DOHH2 (cell line): ENCODE measurements at regions not wholly inside any gene's neighbourhood (a gene's known extent, or its start where the extent isn't known, plus 50 kb on each side); places are given as distances from the start of the nearest gene placed in this dataset.

Source experiments
- H3F3A ChIP-seq: fragments of 200-600 bp; sonication (generic), shearing (Covaris generic); 2 replicates; pipeline ENCODE4 v1.6.0; 2016; ENCODE audit warnings: antibody characterized with exemption, mild to moderate bottlenecking; ENCODE audit not compliant: control insufficient read depth, insufficient read depth
- H3K27ac ChIP-seq: fragments of 200-600 bp; sonication (generic); 2 replicates; pipeline ENCODE4 v1.5.1; 2014; ENCODE audit warnings: low read depth, mild to moderate bottlenecking, low read length, moderate library complexity
- H3K27me3 ChIP-seq: fragments of 200-600 bp; sonication (generic); 2 replicates; pipeline ENCODE4 v1.6.1; 2014; ENCODE audit warnings: mild to moderate bottlenecking, low read length, mixed read lengths; ENCODE audit not compliant: control insufficient read depth
- H3K36me3 ChIP-seq: fragments of 200-600 bp; sonication (generic); 2 replicates; pipeline ENCODE4 v1.6.1; 2014; ENCODE audit warnings: mild to moderate bottlenecking, low read length, moderate library complexity, mixed read lengths; ENCODE audit not compliant: control insufficient read depth
- H3K4me1 ChIP-seq: fragments of 200-600 bp; sonication (generic); 2 replicates; pipeline ENCODE4 v1.6.1; 2014; ENCODE audit warnings: mild to moderate bottlenecking, low read length, mixed read lengths; ENCODE audit not compliant: control insufficient read depth
- H3K4me2 ChIP-seq: fragments of 200-600 bp; sonication (generic); 2 replicates; pipeline ENCODE4 v1.6.0; 2014; ENCODE audit warnings: mild to moderate bottlenecking, low read length, moderate library complexity
- H3K4me3 ChIP-seq: fragments of 200-600 bp; sonication (generic); 2 replicates; pipeline ENCODE4 v1.5.1; 2014; ENCODE audit warnings: mild to moderate bottlenecking, low read length, mixed read lengths
- H3K79me2 ChIP-seq: fragments of 200-600 bp; sonication (generic); 2 replicates; pipeline ENCODE4 v1.6.1; 2014; ENCODE audit warnings: mild to moderate bottlenecking, low read length, mixed read lengths; ENCODE audit not compliant: control insufficient read depth
- H3K9me2 ChIP-seq: fragments of 200-600 bp; sonication (generic); replicated peaks from 2 replicates; pipeline ENCODE4 v1.6.1; 2014; ENCODE audit warnings: mild to moderate bottlenecking, low read length, mixed read lengths; ENCODE audit not compliant: control insufficient read depth
- H3K9me3 ChIP-seq: fragments of 200-600 bp; sonication (generic); 2 replicates; pipeline ENCODE4 v1.6.1; 2014; ENCODE audit warnings: antibody characterized with exemption, low read length, mixed read lengths; ENCODE audit not compliant: control insufficient read depth, insufficient read depth
- H4K20me1 ChIP-seq: fragments of 200-600 bp; sonication (generic); 2 replicates; pipeline ENCODE4 v1.6.0; 2014; ENCODE audit warnings: low read depth, mild to moderate bottlenecking, antibody characterized with exemption, low read length, moderate library complexity; ENCODE audit not compliant: control insufficient read depth, insufficient read depth
- EZH2phosphoT487 ChIP-seq: fragments of 200-600 bp; sonication (generic); IDR thresholded peaks from 2 replicates; pipeline ENCODE4 v1.6.1; 2017; ENCODE audit warnings: borderline replicate concordance, mild to moderate bottlenecking, antibody characterized with exemption, low read length, moderate library complexity, mixed read lengths
- TF ChIP-seq, protein P1 (sequence below): fragments of 200-600 bp; sonication (generic); IDR thresholded peaks from one replicate; pipeline ENCODE4 v1.5.1; 2014; ENCODE audit warnings: antibody characterized with exemption, mild to moderate bottlenecking, low read depth, low read length; ENCODE audit not compliant: poor library complexity, severe bottlenecking

- no peak for TF ChIP-seq EZH2phosphoT487
- TF ChIP-seq, protein P1, sequence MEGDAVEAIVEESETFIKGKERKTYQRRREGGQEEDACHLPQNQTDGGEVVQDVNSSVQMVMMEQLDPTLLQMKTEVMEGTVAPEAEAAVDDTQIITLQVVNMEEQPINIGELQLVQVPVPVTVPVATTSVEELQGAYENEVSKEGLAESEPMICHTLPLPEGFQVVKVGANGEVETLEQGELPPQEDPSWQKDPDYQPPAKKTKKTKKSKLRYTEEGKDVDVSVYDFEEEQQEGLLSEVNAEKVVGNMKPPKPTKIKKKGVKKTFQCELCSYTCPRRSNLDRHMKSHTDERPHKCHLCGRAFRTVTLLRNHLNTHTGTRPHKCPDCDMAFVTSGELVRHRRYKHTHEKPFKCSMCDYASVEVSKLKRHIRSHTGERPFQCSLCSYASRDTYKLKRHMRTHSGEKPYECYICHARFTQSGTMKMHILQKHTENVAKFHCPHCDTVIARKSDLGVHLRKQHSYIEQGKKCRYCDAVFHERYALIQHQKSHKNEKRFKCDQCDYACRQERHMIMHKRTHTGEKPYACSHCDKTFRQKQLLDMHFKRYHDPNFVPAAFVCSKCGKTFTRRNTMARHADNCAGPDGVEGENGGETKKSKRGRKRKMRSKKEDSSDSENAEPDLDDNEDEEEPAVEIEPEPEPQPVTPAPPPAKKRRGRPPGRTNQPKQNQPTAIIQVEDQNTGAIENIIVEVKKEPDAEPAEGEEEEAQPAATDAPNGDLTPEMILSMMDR = no peak
- Histone ChIP-seq H3K36me3 (no peaks in the 10 kb centered on the region), H3K9me3 (no peaks in the 10 kb centered on the region), H3K27ac (no peak overlapping the region), H3K79me2 (no peaks in the 10 kb centered on the region), H3K27me3 (peaks cover 6% of the 10 kb centered on the region), H3F3A (no peaks in the 10 kb centered on the region), H3K9me2 (no peaks in the 10 kb centered on the region), H4K20me1 (no peaks in the 10 kb centered on the region), H3K4me1 (peaks cover 5% of the 10 kb centered on the region; the same call in 1 of the 2 replicates), H3K4me3 (no peak overlapping the region), H3K4me2 (no peak overlapping the region)
Observed at GRCh38 chr21:33136847-33137502, 67.0 kb downstream of the OLIG1 start.

DNA sequence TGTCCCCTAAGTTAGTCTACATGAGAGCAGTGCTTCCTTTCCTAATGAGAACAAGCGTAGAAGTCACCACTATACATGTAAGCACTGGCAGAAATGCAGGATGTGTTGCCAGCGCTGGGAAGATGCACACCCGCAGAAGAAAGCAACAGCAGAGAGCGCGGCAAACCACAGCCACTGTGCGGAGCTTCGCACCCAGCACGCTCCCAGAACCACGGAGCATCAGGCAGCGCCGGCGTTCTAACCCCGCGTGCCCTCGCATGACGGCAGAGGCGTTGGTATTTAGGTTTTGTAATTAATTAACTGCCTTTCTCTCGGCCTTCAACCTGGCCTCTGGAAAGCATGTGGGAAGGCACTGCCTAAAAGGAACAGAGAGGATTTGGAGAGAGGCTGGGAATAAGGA, 69.1 kb downstream of the OLIG1 start:
- Histone ChIP-seq H3F3A (no peaks in the 10 kb centered on the region), H3K36me3 (no peaks in the 10 kb centered on the region), H3K4me1 (peaks cover 5% of the 10 kb centered on the region; the same call in 1 of the 2 replicates), H3K79me2 (no peaks in the 10 kb centered on the region), H4K20me1 (no peaks in the 10 kb centered on the region), H3K27me3 (peaks cover 6% of the 10 kb centered on the region), H3K4me2 (no peak overlapping the region), H3K27ac (no peak overlapping the region), H3K9me2 (no peaks in the 10 kb centered on the region), H3K9me3 (no peaks in the 10 kb centered on the region), H3K4me3 (no peak overlapping the region)
- no peak for TF ChIP-seq EZH2phosphoT487
- TF ChIP-seq, protein P1 = no peak

DNA sequence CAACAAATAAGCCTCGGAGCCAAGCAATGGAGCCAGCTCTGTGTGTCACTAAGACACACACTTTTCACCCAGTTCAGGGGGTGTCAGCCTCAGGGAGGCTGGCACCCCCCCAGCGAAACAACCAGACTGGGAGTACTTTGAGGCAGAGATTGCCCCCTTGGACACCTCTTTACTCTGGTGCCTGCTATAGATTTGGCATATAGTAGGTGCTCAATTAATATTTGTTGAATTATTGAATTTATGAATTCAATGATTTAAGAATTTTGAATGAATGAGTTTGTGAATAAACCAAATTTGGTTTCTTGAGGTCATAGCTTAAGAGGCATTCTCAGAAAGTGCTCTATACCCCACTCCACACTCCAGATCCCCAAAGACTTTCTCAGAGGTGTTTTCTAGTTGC, 70.3 kb downstream of the OLIG1 start:
- H3K36me3 ChIP-seq = no peaks in the 10 kb centered on the region
- H4K20me1 ChIP-seq = no peaks in the 10 kb centered on the region
- no peak overlapping the region for H3K27ac ChIP-seq
- no peaks in the 10 kb centered on the region for H3K9me2 ChIP-seq
- H3K79me2 ChIP-seq = no peaks in the 10 kb centered on the region
- no peak overlapping the region for H3K4me2 ChIP-seq
- H3K4me1 ChIP-seq = peaks cover 5% of the 10 kb centered on the region; the same call in 1 of the 2 replicates
- no peaks in the 10 kb centered on the region for H3K9me3 ChIP-seq
- TF ChIP-seq, protein P1 = no peak
- TF ChIP-seq EZH2phosphoT487 = no peak
- H3F3A ChIP-seq = no peaks in the 10 kb centered on the region
- no peak overlapping the region for H3K4me3 ChIP-seq
- peaks cover 7% of the 10 kb centered on the region for H3K27me3 ChIP-seq
